ENCODE measurements at regions not wholly inside any gene's neighbourhood (a gene's known extent, or its start where the extent isn't known, plus 50 kb on each side); places are given as distances from the start of the nearest gene placed in this dataset.

- TF ChIP-seq CTCF (IDR thresholded peaks at IDR 0.05): no peak
- no peak for TF ChIP-seq POLR2A (IDR thresholded peaks at IDR 0.05)
These were observed 146.7 kb upstream of the MLN start for GRCh38 chr6:33950472-33950881.

Data from adrenal gland (tissue), 5 donors.